B cell (primary cell): ENCODE measurements at regions not wholly inside any gene's neighbourhood (a gene's known extent, or its start where the extent isn't known, plus 50 kb on each side); places are given as distances from the start of the nearest gene placed in this dataset.

Source experiments
- CTCF ChIP-seq: fragments of 200-600 bp; IDR thresholded peaks from one replicate; pipeline ENCODE4 v1.8.0; 2022; ENCODE audit warnings: antibody characterized with exemption, mild to moderate bottlenecking
- EZH2 ChIP-seq: IDR thresholded peaks from 2 replicates; pipeline ENCODE4 v1.6.1; 2012; ENCODE audit warnings: borderline replicate concordance, low read depth, mild to moderate bottlenecking, moderate library complexity, low read length; ENCODE audit not compliant: insufficient read depth, poor library complexity, severe bottlenecking

GRCh38 chr12:13597166-13597565 is 384.2 kb downstream of the GRIN2B start:
- TF ChIP-seq CTCF, result no peak
- TF ChIP-seq EZH2, result no peak
